ENCODE measurements at regions not wholly inside any gene's neighbourhood (a gene's known extent, or its start where the extent isn't known, plus 50 kb on each side); places are given as distances from the start of the nearest gene placed in this dataset.

DNA sequence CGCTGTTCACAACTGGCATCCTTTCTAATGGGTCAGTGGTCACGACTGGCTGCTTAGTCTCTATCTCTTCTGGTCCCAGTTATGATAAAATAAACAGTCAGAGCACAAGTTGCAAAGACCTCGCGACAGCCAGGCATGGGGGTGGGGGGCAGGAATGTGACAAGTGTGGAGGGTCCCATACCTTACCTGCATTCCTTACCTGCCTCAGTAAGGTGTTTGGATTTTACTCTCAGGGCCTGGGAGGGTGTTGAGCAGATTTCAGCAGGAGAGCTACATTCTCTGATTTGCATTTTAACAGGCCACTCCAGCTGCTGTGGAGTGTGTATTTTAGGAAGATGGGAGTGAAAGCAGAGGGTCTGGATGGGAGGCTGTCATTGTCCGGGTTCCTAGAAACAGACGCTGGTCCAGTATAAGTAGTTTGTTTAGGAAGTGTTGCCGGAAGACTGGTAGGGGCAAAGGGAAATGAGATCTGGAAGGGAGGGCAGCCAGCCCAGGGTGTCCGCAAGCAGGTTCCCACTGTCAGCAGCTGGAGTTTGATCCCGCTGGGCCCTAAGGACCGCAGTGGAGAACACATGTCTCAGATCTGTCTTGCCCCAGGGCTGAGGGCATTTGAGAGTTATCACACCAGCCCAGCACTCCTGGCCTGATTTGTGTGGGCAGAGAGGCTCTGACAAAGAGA, 920.0 kb downstream of the UQCRFS1 start:
- no peaks in the 10 kb centered on the region for H3K4me1 ChIP-seq (ENCODE audit: insufficient read depth, low read length)
- no peaks in the 10 kb centered on the region for H3K36me3 ChIP-seq (ENCODE audit: insufficient read depth, low read length)
- no peaks in the 10 kb centered on the region for H3K9me3 ChIP-seq (ENCODE audit: low read length)
- no peaks in the 10 kb centered on the region for H3K27me3 ChIP-seq (ENCODE audit: control insufficient read depth in 1 of 2, insufficient read depth in 2 of 2, low read length in 2 of 2)
- no peak overlapping the region for H3K4me3 ChIP-seq (ENCODE audit: low read depth in 1 of 2, low read length in 2 of 2)
- H3K9ac ChIP-seq (ENCODE audit: low read length), result no peak overlapping the region
- no peak overlapping the region for H3K27ac ChIP-seq (ENCODE audit: low read depth, low read length)

DNA sequence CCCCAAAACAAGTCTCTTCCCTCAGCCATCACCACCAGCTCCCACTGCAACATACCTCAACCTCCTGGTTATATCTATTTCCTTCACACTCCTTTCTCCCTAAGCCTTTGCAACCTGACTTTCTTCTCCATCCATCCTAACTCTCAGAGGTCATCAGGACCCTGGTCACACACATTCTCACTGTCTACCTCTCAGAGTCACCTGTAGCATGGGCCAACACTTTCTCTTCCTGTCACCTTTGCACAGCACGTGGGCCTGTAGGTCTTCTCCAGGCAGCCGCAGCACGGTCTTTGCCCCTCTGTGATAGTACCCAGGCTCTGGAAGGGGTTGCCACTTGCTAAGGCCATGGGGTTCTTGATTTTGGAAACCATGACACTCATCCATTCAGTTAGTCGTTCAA, 921.1 kb downstream of the UQCRFS1 start:
- H3K9ac ChIP-seq (ENCODE audit: low read length), result no peak overlapping the region
- H3K9me3 ChIP-seq (ENCODE audit: low read length), result no peaks in the 10 kb centered on the region
- H3K27ac ChIP-seq (ENCODE audit: low read depth, low read length), result no peak overlapping the region
- H3K4me3 ChIP-seq (ENCODE audit: low read depth in 1 of 2, low read length in 2 of 2), result no peak overlapping the region
- H3K4me1 ChIP-seq (ENCODE audit: insufficient read depth, low read length), result no peaks in the 10 kb centered on the region
- H3K27me3 ChIP-seq (ENCODE audit: control insufficient read depth in 1 of 2, insufficient read depth in 2 of 2, low read length in 2 of 2), result no peaks in the 10 kb centered on the region
- no peaks in the 10 kb centered on the region for H3K36me3 ChIP-seq (ENCODE audit: insufficient read depth, low read length)

GRCh38 chr19:28290963-28291657, 921.8 kb downstream of the UQCRFS1 start:
- H3K9me3 ChIP-seq (ENCODE audit: low read length), result no peaks in the 10 kb centered on the region
- H3K4me1 ChIP-seq (ENCODE audit: insufficient read depth, low read length), result no peaks in the 10 kb centered on the region
- no peaks in the 10 kb centered on the region for H3K27me3 ChIP-seq (ENCODE audit: control insufficient read depth in 1 of 2, insufficient read depth in 2 of 2, low read length in 2 of 2)
- no peaks in the 10 kb centered on the region for H3K36me3 ChIP-seq (ENCODE audit: insufficient read depth, low read length)
- H3K27ac ChIP-seq (ENCODE audit: low read depth, low read length), result no peak overlapping the region
- H3K9ac ChIP-seq (ENCODE audit: low read length), result no peak overlapping the region
- no peak overlapping the region for H3K4me3 ChIP-seq (ENCODE audit: low read depth in 1 of 2, low read length in 2 of 2)

GRCh38 chr19:28289295-28290063, 923.5 kb downstream of the UQCRFS1 start:
- H3K9ac ChIP-seq (ENCODE audit: low read length), result no peak overlapping the region
- H3K9me3 ChIP-seq (ENCODE audit: low read length), result no peaks in the 10 kb centered on the region
- H3K27me3 ChIP-seq (ENCODE audit: control insufficient read depth in 1 of 2, insufficient read depth in 2 of 2, low read length in 2 of 2), result no peaks in the 10 kb centered on the region
- H3K4me3 ChIP-seq (ENCODE audit: low read depth in 1 of 2, low read length in 2 of 2), result no peak overlapping the region
- no peaks in the 10 kb centered on the region for H3K4me1 ChIP-seq (ENCODE audit: insufficient read depth, low read length)
- H3K36me3 ChIP-seq (ENCODE audit: insufficient read depth, low read length), result no peaks in the 10 kb centered on the region
- H3K27ac ChIP-seq (ENCODE audit: low read depth, low read length), result no peak overlapping the region

DNA sequence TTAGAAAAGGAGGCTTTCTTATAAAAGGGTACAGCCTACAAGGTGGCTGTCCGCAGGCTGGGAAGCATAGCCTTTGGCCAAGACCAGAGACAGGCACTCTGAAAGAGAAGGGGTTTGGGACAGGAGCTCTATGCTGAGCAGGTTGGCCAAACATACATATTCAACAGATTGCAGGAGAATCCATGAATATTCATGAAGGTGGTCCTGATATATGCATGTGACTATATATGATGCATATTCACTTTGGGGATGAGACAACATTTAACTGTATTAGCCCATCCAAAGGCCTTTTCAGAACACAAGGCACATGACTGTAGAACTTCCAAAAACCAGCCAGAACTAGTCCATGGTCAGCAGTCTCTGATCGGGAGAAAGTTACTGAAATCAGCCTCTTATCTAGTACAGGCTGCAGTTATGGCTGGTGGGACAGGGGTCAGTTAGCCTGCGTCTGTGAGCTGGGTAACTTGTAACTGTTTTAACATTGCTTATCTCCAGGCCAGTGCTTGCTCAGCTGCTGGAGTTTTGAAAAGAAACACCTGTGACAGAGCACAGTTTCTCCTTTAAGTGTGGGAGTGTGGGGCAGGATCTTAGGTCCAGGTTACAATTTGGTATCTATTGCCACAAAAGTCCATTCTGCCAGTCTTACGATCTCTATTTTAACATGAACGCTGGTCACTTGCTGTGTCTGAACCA, 924.2 kb downstream of the UQCRFS1 start:
- H3K36me3 ChIP-seq (ENCODE audit: insufficient read depth, low read length), result no peaks in the 10 kb centered on the region
- H3K27me3 ChIP-seq (ENCODE audit: control insufficient read depth in 1 of 2, insufficient read depth in 2 of 2, low read length in 2 of 2), result no peaks in the 10 kb centered on the region
- H3K4me3 ChIP-seq (ENCODE audit: low read depth in 1 of 2, low read length in 2 of 2), result no peak overlapping the region
- no peak overlapping the region for H3K9ac ChIP-seq (ENCODE audit: low read length)
- no peak overlapping the region for H3K27ac ChIP-seq (ENCODE audit: low read depth, low read length)
- no peaks in the 10 kb centered on the region for H3K9me3 ChIP-seq (ENCODE audit: low read length)
- H3K4me1 ChIP-seq (ENCODE audit: insufficient read depth, low read length), result no peaks in the 10 kb centered on the region

- Histone ChIP-seq H3K9ac (ENCODE audit: low read length) (no peak overlapping the region), H3K36me3 (ENCODE audit: insufficient read depth, low read length) (no peaks in the 10 kb centered on the region), H3K27me3 (ENCODE audit: control insufficient read depth in 1 of 2, insufficient read depth in 2 of 2, low read length in 2 of 2) (no peaks in the 10 kb centered on the region), H3K9me3 (ENCODE audit: low read length) (no peaks in the 10 kb centered on the region), H3K4me1 (ENCODE audit: insufficient read depth, low read length) (no peaks in the 10 kb centered on the region), H3K27ac (ENCODE audit: low read depth, low read length) (no peak overlapping the region), H3K4me3 (ENCODE audit: low read depth in 1 of 2, low read length in 2 of 2) (no peak overlapping the region)
Observed at GRCh38 chr19:28285917-28286316, 927.0 kb downstream of the UQCRFS1 start.

- Histone ChIP-seq H3K9me3 (ENCODE audit: low read length) (no peaks in the 10 kb centered on the region), H3K27ac (ENCODE audit: low read depth, low read length) (no peak overlapping the region), H3K4me3 (ENCODE audit: low read depth in 1 of 2, low read length in 2 of 2) (no peak overlapping the region), H3K27me3 (ENCODE audit: control insufficient read depth in 1 of 2, insufficient read depth in 2 of 2, low read length in 2 of 2) (no peaks in the 10 kb centered on the region), H3K4me1 (ENCODE audit: insufficient read depth, low read length) (no peaks in the 10 kb centered on the region), H3K9ac (ENCODE audit: low read length) (no peak overlapping the region), H3K36me3 (ENCODE audit: insufficient read depth, low read length) (no peaks in the 10 kb centered on the region)
Observed at GRCh38 chr19:28285078-28285477, 927.9 kb downstream of the UQCRFS1 start.

DNA sequence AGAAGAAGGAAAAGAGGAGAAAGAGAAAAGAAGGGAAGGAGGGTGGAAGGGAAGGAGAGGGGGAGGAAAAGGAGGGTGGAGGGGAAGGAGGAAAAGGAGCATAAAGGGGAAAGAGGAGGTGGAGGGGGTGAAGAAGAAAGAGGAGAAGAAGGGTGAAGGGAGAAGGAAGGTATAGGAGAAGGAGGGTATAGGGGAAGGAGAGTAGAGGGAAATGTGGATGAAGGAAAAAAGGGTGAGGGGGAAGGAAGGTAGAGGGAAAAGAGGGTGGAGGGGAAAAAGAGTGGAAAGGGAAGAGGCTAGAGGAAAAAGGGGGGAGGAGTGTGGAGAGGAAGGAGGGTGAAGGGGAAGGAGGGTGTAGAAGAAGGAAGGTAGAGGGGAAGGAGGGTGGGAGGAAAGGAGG, 928.6 kb downstream of the UQCRFS1 start:
- Histone ChIP-seq H3K4me3 (ENCODE audit: low read depth in 1 of 2, low read length in 2 of 2) (no peak overlapping the region), H3K4me1 (ENCODE audit: insufficient read depth, low read length) (no peaks in the 10 kb centered on the region), H3K9me3 (ENCODE audit: low read length) (no peaks in the 10 kb centered on the region), H3K36me3 (ENCODE audit: insufficient read depth, low read length) (no peaks in the 10 kb centered on the region), H3K27me3 (ENCODE audit: control insufficient read depth in 1 of 2, insufficient read depth in 2 of 2, low read length in 2 of 2) (no peaks in the 10 kb centered on the region), H3K27ac (ENCODE audit: low read depth, low read length) (no peak overlapping the region), H3K9ac (ENCODE audit: low read length) (no peak overlapping the region)

- Histone ChIP-seq H3K9ac (ENCODE audit: low read length) (no peak overlapping the region), H3K27me3 (ENCODE audit: control insufficient read depth in 1 of 2, insufficient read depth in 2 of 2, low read length in 2 of 2) (no peaks in the 10 kb centered on the region), H3K9me3 (ENCODE audit: low read length) (no peaks in the 10 kb centered on the region), H3K4me1 (ENCODE audit: insufficient read depth, low read length) (no peaks in the 10 kb centered on the region), H3K27ac (ENCODE audit: low read depth, low read length) (no peak overlapping the region), H3K4me3 (ENCODE audit: low read depth in 1 of 2, low read length in 2 of 2) (no peak overlapping the region), H3K36me3 (ENCODE audit: insufficient read depth, low read length) (no peaks in the 10 kb centered on the region)
Observed at GRCh38 chr19:28283592-28283991, 929.4 kb downstream of the UQCRFS1 start.

DNA sequence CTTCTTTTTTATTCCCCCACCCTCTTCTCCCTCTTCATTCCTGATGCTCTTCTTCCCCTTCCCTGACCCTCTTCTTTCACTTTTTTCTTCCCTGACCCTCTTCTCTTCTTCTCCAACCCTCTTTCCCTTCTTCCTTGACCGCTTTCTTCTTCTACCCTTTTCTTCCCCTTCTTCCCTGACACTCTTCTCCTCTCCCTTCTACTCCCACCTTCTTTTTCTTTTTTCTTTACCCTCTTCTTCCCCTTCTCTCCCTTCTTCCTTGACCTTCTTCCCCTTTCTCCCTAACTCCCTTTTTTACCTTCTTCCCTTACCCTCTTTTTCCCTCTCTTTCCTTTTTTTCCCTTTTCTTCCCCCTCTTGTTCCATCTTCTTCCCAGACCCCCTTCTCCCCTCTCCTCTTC, 931.3 kb downstream of the UQCRFS1 start:
- H3K36me3 ChIP-seq (ENCODE audit: insufficient read depth, low read length), result no peaks in the 10 kb centered on the region
- no peak overlapping the region for H3K27ac ChIP-seq (ENCODE audit: low read depth, low read length)
- no peak overlapping the region for H3K9ac ChIP-seq (ENCODE audit: low read length)
- H3K27me3 ChIP-seq (ENCODE audit: control insufficient read depth in 1 of 2, insufficient read depth in 2 of 2, low read length in 2 of 2), result no peaks in the 10 kb centered on the region
- H3K4me3 ChIP-seq (ENCODE audit: low read depth in 1 of 2, low read length in 2 of 2), result no peak overlapping the region
- H3K4me1 ChIP-seq (ENCODE audit: insufficient read depth, low read length), result no peaks in the 10 kb centered on the region
- no peaks in the 10 kb centered on the region for H3K9me3 ChIP-seq (ENCODE audit: low read length)

- H3K9me3 ChIP-seq (ENCODE audit: low read length), result no peaks in the 10 kb centered on the region
- H3K4me3 ChIP-seq (ENCODE audit: low read depth in 1 of 2, low read length in 2 of 2), result no peak overlapping the region
- H3K36me3 ChIP-seq (ENCODE audit: insufficient read depth, low read length), result no peaks in the 10 kb centered on the region
- H3K9ac ChIP-seq (ENCODE audit: low read length), result no peak overlapping the region
- no peaks in the 10 kb centered on the region for H3K27me3 ChIP-seq (ENCODE audit: control insufficient read depth in 1 of 2, insufficient read depth in 2 of 2, low read length in 2 of 2)
- no peaks in the 10 kb centered on the region for H3K4me1 ChIP-seq (ENCODE audit: insufficient read depth, low read length)
- no peak overlapping the region for H3K27ac ChIP-seq (ENCODE audit: low read depth, low read length)
Observed at GRCh38 chr19:28264556-28264955, 948.4 kb downstream of the UQCRFS1 start.
